GM18511 (cell line): ENCODE measurements at regions not wholly inside any gene's neighbourhood (a gene's known extent, or its start where the extent isn't known, plus 50 kb on each side); places are given as distances from the start of the nearest gene placed in this dataset.

Experiments
- ATAC-seq: cut with Tn5 transposase; IDR thresholded peaks from one replicate; pipeline ENCODE4 v1.9.1; 2021; ENCODE audit warnings: mild to moderate bottlenecking, moderate library complexity; ENCODE audit not compliant: unreplicated experiment

DNA sequence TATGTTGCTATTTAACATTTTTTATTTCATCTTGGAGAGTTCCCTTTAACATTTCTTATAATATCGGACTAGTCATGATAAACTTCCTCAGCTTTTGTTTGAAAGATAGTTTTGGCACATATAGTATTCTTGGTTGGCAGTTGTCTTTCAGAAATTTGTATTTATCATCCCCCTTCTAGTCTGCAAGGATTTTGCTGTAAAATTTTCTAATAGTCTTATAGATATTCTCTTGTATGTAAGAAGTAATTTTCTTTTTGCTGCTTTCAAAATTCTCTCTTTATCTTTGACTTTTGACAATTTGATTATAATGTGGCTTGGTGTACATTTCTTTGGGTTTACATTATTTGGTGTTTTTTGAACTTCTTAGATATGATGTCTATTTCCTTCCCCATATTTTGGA is 116.0 kb upstream of the AVPR1A start:
- ATAC-seq = no peak

DNA sequence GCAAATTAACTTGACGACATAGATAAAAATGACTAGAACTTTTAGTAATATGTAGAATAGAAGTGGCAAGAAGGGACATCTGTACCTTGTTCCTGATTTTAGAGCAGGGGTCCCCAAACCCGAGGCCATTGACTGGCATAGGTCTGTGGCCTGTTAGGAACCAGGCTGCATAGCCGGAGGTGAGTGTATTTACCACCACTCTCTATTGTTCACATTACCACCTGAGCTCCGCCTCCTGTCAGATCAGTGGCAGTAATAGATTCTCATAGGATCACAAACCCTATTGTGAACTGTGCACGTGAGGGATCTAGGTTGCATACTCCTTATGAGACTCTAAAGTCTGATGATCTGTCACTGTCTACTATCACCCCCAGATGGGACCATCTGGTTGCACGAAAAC is 113.6 kb upstream of the AVPR1A start:
- ATAC-seq = no peak

DNA sequence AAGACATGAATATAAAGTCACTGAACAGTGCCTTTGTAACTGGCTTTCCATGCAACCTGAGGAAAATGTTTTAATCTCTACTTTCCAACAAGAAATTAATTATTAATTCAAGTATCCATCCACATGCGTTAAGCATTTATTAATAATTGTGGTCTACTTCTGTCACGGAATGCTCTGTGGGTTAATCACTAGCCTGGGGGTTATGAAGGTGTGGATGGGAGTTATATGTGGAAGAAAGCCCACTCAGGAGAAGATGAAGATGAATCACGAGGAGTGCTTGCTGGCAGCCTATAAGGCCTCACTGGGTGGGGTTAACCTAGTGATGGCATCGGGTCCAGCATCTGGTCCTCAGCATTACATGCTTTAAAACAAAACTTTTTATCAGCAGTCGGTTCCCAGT is 99.5 kb upstream of the AVPR1A start:
- ATAC-seq = no peak

DNA sequence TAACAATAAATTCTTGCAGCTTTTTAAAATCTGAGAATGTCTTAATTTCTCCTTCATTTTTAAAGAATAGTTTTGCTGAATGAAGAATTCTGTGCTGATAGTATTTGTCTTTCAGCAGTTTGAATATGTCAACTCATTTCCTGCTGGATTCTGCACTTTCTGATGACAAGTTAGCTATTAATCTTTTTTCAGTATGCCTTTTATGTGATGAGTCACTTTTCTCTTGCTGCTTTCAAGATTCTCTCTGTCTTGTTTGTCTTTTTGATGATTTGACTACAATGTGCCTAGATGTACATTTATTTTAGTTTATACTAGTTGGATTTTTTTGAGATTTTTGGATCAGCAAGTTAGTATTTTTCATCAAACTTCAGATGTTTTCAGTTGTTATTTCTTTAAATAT is 87.9 kb upstream of the AVPR1A start:
- ATAC-seq = no peak

DNA sequence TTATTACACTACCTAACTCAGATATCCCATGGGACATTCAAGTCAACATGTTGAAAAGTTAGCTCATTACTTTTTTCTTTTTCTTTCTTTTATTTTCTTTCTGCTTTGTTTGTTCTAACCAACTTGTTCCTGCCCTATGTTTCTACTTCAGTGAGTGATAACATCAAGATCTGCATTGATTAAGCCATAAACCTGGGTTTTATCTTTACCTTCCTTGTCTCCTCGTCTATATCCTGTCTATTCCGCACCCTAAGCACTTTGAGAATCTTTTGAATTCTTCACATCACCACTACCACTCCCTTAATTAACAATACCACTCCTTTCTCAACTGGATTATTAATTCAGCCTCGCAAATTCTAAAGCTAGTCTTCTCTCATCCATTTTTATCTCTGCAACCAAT is 81.9 kb upstream of the AVPR1A start:
- ATAC-seq = no peak

DNA sequence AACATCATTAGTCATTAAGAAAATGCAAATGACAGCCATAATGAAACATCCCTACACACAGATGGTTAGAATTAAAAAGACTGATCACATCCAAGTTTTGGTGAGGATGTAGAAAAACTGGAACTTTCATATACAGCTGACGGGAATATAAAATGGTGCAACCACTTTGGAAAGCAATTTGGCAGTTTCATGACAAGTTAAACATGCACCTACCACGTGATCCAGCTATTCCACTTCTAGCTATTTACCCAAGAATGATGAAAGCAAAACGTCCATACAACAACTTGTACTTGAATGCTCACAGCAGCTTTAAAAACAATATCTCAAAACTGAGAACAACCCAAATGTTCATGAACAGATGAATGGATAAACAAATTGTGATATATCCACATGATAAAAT is 77.9 kb upstream of the AVPR1A start:
- no peak for ATAC-seq

DNA sequence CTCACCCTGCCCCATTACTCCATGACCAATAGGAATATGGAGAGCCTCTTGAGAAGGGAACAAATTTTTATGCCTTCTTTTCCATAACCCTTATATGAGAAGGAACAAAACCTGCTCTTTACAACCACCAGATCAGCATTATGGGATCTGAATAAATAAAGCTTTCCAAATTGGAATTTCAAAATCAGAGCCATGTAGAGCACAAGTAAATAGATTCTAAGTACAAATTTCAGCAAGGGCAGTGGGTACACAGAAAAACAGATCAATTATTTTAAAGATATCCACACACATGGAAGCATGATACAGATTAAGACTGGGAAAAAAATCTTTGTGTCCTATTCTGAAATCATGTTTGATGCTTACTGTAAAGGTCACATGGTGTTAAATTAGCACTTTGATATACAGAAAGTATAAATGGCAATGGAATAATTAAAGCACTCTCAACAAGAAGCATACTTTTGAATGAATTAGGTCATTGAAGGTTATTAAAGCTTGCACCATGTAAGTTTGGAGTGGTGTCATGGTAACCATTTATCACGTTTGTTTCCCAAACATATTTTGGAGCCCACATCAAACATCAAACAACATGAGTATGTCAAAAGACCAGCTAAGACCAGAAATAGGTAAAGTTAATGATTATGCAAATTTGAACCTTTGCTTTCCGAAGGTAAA is 75.9 kb upstream of the AVPR1A start:
- no peak for ATAC-seq

DNA sequence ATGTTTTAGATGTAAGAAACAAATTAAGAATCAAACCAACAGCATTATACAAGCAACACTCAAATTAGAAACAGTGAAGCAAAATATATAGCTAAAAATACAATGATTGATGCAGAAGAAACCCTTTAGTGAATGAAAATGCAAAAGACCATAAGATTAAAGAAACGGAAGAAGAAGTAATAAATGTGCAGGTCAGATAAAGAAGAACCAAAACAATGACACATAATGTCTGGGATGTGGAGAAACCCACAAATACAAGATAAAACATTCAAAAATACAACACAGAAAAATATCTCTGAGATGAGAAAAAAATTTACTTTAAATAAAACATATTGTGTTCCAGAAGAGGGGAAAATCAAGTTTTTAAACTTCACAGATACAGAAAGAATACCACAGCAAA is 73.4 kb upstream of the AVPR1A start:
- ATAC-seq = no peak

DNA sequence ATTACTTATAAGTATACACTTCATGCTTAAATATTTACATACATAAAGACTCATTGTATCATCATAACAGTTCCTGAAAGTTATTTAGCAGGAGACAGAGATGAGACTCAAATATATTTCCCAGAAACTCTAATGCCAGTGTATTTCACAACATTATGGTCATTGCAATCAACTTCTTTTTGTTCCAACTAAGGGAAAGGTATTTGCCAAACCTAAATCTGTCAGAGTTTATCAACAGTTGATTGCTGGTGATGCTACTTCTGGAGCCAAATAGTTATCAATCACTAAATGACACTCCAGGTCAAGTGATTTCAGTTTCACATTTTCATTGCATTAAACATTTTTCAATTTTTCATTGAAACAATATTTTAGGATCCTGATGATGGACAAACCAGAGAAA is 72.1 kb upstream of the AVPR1A start:
- no peak for ATAC-seq

DNA sequence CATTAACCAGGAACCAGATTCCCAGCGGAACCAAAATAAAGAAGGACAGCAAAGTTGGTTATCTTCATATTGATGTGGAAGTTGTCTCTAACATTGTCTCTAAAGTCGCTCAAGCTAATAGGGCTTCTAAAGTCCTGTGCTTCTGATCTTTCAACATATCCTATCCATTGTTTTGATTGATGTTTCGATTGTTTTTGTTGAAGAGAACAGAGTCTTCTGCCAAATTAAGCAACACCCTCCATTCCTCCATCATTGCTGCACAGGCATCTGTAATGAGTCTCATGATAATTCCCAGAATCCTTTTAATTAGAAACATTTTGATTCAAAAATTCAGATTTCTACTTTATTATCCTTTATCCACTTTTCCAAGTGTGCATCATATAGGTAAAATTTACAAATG is 71.6 kb upstream of the AVPR1A start:
- no peak for ATAC-seq

DNA sequence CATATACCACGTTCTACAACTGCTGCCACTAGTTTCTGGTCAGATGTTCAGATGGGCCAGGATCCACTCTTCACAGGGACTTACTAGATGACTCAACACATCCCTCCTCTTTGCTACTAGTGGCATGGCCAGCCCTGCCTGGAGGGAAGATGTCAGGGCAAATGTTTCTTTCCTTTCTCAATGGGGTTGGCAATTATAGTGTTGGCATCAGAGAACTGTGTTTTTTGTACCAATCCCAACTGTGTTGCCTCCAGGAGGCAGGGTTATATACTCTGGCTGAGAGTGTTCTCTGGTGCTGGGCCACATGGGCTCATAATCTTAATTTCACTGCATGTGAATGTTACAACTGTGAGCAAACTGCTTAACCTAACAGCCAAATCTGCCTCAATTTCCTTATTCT is 69.9 kb upstream of the AVPR1A start:
- ATAC-seq = no peak

DNA sequence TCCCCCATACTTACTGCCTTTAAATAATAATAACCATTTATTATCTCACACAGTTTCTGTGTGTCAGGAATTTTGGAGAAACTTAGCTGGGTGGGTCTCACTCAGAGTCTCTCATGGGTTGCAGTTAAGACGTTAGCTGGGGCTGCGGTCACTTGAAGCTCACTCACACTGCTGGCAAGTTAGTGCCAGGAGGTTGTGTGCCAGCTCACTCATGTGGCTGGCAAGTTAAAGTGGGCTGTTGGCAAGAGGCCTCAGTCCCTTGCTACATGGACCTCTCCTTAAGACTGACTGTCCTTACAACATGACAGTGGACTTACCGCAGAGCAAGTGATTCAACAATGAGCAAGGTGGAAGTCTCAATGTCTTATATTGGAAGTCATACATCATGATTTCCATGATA is 61.3 kb upstream of the AVPR1A start:
- ATAC-seq = no peak

DNA sequence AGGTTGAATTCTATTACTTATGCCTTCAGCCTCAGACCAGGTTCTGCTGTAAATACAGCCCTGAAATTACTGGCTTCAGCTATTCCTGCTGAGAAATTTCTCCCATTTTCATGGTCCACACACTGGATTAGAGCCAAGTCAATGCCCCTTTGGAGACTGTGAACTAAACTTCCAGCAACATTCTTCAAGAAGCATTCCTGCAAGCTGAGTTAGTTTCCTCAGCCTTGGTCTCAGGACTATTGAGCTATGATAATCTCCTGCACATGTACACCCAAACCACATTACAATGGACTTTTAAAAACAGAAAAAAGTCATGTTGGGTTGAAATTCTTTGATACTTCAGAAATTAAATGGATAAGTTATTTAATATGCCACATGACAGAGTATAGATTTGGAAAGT is 58.0 kb upstream of the AVPR1A start:
- ATAC-seq = no peak

DNA sequence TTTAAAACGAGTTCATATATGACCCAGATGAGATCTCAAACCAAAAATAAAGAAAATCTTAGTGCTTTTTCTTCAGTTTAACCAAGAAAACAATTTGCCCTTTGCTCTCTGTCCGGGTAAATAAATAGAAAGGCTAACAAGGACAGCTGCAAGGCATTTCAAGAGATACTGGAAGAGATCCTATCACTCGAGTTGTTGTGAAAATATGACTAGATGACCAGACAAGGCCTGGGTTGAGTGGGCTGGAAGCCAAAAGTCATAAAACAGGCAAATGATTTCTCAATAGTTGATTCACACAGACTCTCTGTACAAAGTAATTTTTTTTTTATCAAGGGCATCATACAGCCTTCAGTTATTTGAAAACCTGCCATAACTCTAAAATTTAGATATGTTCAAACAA is 55.9 kb upstream of the AVPR1A start:
- ATAC-seq = no peak

DNA sequence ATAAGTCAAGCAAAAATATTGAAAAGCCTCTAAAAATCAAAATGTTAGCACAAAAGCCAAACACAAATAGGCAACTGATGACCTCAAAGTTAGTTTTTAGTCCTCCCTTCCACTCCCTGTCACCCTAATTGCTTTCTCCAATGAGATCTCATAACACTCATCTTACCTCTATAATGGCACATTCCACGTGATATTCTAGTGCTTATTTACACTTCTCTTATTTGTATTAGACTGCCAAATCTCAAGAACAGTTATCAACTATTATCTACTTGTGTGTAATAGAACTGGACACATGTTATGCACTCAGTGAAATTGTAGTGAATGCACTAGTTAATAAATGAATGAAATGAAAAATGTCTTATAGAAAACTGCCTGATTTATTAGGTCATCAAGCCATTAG is 55.5 kb upstream of the AVPR1A start:
- ATAC-seq = no peak
